ENCODE measurements at regions not wholly inside any gene's neighbourhood (a gene's known extent, or its start where the extent isn't known, plus 50 kb on each side); places are given as distances from the start of the nearest gene placed in this dataset.

- DNase-seq (ENCODE audit: low read depth): no peak
These were observed 426.3 kb upstream of the ST6GAL2 start for GRCh38 chr2:107312240-107312639.

- no peak for DNase-seq (ENCODE audit: low read depth)
These were observed 427.3 kb upstream of the ST6GAL2 start for GRCh38 chr2:107313316-107313715.

GRCh38 chr2:107320881-107321280 is 434.9 kb upstream of the ST6GAL2 start:
- DNase-seq (ENCODE audit: low read depth): no peak

GRCh38 chr2:107322416-107322815 is 436.4 kb upstream of the ST6GAL2 start:
- DNase-seq (ENCODE audit: low read depth): no peak

GRCh38 chr2:107323946-107324565 is 438.1 kb upstream of the ST6GAL2 start:
- no peak for DNase-seq (ENCODE audit: low read depth)

GRCh38 chr2:107325981-107326786 is 440.2 kb upstream of the ST6GAL2 start:
- DNase-seq (ENCODE audit: low read depth): no peak

- DNase-seq (ENCODE audit: low read depth): no peak
These were observed 448.3 kb upstream of the ST6GAL2 start for GRCh38 chr2:107334306-107334705.

GRCh38 chr2:107336526-107336925 is 450.6 kb upstream of the ST6GAL2 start:
- DNase-seq (ENCODE audit: low read depth): no peak

DNA sequence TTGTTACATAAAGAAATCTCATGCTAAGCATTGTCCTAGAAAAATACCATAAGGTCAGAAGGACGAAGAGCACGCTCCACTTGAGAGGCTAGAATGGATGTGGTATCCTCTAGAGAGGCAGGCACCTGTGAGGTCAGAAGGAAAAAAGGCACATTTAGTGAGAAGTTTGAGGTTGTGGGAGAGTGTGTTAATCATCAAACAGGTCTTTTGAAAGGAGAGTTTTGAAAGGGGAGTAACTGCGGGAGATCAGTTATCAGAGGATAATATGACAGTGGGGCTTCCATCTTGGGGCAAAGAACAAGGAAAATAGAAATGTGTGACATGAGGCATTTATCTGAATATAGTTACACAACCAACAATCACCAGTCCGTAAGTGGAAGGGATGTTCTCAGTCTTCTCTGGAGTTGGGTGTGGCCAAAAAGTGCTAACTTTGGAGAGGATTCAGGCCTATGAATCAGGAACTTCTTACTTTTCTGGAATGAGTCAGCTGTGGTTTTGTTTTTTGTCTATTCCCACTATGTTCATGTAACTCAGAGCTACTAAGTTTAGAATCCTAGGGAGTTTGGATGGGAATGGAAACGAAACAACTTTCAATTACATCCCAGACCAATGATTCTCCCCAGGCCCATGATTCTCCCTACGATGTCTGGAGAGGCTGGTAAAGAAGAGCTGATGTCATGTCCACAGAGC is 451.4 kb upstream of the ST6GAL2 start:
- DNase-seq (ENCODE audit: low read depth): no peak

DNA sequence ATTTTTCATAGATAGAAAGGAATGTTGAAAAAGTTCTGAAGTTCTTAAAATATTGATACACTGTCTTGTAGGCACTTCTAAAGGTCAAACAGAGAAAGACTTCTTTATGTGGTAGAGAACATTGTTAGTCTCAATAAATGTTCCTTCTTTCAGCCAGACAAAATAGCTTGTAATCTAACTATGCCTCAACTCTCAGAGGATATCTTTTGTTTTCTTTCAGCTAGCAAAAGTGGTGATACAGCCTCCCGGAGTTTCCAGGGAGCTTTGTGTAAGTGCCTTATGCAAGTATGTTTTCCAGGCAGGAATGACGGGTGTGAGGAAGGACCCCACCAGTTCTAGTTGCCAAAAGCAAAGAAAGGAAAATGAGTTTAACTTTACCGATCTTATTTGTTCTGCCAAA is 452.1 kb upstream of the ST6GAL2 start:
- no peak for DNase-seq (ENCODE audit: low read depth)

- DNase-seq (ENCODE audit: low read depth): no peak
These were observed 452.6 kb upstream of the ST6GAL2 start for GRCh38 chr2:107338571-107338970.

GRCh38 chr2:107340955-107341354 is 455.0 kb upstream of the ST6GAL2 start:
- no peak for DNase-seq (ENCODE audit: low read depth)

DNA sequence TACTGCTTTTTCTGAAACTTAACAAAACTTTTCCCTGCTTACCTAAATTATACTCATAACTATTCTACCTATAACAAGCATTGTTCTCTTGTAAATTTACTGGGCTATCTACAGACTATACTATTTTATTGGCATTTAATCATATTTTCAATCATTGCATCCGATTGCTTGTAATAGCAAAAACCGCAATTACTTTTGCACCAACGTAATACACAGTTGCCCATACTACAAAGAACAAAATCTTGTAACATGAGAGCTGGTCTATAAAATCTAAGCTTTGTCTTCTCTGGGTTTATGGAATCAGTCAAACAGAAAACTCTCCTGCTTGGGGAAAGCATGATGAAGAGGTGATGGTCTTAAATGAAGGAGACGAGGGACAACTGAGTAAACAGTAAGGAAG is 463.4 kb upstream of the ST6GAL2 start:
- DNase-seq (ENCODE audit: low read depth): no peak

GRCh38 chr2:107354175-107354574 is 468.2 kb upstream of the ST6GAL2 start:
- DNase-seq (ENCODE audit: low read depth): no peak

DNA sequence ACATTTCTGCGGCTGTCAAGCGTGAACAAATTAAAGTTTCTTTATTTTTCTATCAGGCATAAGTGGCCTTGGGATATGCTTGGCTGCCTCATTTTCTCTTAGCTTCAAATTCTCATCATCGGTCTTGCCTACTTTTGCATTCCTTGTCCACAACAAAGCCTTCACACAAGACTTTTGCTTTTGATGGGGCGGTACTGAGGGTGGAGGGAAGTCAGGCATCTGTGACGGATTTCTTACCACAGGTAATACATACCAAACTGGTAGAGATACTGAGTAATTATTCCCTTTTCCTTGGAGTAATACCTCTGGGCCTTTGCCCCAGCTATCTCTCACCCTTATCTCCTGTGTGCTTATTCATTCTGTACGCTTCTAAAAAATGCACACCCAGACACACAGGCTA is 468.3 kb upstream of the RGPD4 start:
- no peak for DNase-seq (ENCODE audit: low read depth)

GRCh38 chr2:107359021-107359420 is 467.7 kb upstream of the RGPD4 start:
- DNase-seq (ENCODE audit: low read depth): no peak

DNA sequence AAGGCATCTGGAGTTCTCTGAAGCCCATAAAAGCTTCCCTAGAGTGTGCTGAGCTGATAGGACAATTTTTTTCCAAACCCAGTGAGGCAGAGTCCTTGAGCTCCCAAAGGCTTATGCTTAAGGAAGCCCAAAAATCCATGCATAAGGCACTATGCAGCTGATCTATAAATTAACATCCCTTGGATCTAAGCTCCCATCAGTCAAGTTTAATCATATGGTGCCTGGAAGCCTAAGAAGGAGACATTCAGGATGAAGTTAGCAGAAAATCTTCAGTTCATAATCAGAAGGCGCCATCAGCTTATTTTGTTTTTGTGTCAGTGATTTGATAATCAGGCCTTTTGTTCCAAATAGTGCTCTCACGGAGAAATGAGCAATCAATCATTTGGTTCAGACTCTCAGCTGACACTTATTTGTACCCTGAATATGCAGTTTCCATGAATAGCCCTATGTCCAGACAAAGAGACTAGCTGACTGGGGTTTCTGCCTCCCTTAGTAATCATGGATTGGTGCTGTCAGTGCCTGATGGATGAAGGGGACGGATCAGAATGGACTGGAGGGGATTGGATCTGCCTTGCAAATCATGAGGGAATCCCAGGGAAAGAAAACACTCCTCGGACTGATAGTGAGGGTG is 464.8 kb upstream of the RGPD4 start:
- DNase-seq (ENCODE audit: low read depth): no peak

- no peak for DNase-seq (ENCODE audit: low read depth)
These were observed 463.7 kb upstream of the RGPD4 start for GRCh38 chr2:107362993-107363392.

DNA sequence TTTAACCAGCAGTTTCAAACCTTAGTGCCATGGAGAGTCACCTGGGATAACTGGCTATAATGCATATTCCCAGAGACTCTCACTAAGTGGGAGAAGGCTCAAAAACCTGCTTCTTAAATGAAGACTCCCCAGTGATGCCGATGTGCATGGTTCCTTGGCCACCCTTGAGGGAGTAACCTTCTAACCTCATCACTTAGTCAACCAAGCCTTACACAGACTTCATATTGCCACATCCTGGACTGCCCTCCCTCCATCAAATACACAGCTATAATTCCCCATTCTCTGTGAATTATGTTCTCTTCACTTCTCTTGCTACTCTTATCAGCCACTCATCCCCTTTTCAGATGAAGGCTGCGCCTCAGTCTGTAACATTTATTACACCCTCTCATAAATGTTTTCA is 462.9 kb upstream of the RGPD4 start:
- no peak for DNase-seq (ENCODE audit: low read depth)

- no peak for DNase-seq (ENCODE audit: low read depth)
These were observed 462.2 kb upstream of the RGPD4 start for GRCh38 chr2:107364361-107364950.

DNA sequence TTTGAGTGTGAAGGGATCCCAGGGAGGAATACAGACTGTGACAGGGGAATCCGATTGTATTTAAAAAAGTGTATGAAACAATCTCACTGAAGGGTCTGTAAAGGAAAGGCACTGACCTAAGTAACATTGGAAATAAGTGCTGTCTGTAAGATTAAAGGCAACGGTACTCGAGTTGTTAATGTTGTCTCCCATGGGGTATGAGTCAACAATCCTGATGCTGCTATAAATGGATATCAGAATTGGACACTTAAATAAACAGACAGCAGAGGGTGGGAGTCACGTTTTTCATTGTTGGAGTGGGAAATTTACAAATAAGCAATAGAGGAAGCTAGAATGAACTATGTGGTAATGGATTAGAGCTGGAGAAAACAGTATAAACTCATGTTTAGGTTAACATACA is 452.4 kb upstream of the RGPD4 start:
- DNase-seq (ENCODE audit: low read depth): no peak

DNA sequence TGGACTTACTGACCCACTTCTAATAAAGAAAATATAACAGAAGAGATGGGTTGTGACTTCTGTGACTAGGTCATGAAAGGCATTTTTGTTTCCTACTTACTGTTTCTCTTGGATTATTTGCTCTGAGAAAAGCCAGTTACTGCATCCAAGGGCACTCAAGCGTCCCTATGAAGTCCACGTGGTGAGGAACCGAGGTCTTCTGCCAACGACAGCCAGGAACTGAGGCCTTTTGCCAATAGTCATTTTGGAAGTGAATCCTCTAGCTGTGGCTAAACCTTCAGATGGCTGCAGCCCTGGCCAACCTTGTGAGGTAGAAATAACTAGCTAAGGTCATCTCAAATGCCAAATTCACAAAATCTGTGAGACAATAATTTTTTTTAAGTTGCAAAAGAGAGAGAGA is 449.8 kb upstream of the RGPD4 start:
- DNase-seq (ENCODE audit: low read depth): no peak
